DND-41 (cell line): ENCODE measurements at regions not wholly inside any gene's neighbourhood (a gene's known extent, or its start where the extent isn't known, plus 50 kb on each side); places are given as distances from the start of the nearest gene placed in this dataset.

ENCODE experiments used
- ATAC-seq: fragments of 200-7000 bp; cut with Tn5 transposase; 3 replicates; pipeline ENCODE4 v1.9.1; 2021; ENCODE audit warnings: low read depth; ENCODE audit not compliant: insufficient read depth
- DNase-seq: peaks from one replicate; pipeline ENCODE4 v3.0.0-alpha.2; 2020
- H2AFZ ChIP-seq: 2 replicates; pipeline ENCODE4 v1.6.0; 2012; ENCODE audit warnings: low read depth, low read length
- H3K27ac ChIP-seq: 2 replicates; pipeline ENCODE4 v1.5.1; 2012; ENCODE audit warnings: low read length, inconsistent platforms
- H3K27me3 ChIP-seq: fragments of 200-600 bp; sonication (generic); 2 replicates; pipeline ENCODE4 v1.6.0; 2012; ENCODE audit warnings: low read length, mild to moderate bottlenecking, inconsistent platforms; ENCODE audit not compliant: insufficient read depth, poor library complexity
- H3K36me3 ChIP-seq: 2 replicates; pipeline ENCODE4 v1.5.1; 2012; ENCODE audit warnings: low read length, inconsistent platforms; ENCODE audit not compliant: insufficient read depth
- H3K4me1 ChIP-seq: 2 replicates; pipeline ENCODE4 v1.5.1; 2012; ENCODE audit warnings: mild to moderate bottlenecking, low read length; ENCODE audit not compliant: insufficient read depth
- H3K4me2 ChIP-seq: 2 replicates; pipeline ENCODE4 v1.6.0; 2012; ENCODE audit warnings: mild to moderate bottlenecking, moderate library complexity, low read length, inconsistent platforms; ENCODE audit not compliant: insufficient read depth
- H3K4me3 ChIP-seq, 2 experiments: fragments of 200-600 bp in 1 of 2; shearing (Covaris generic) in 1 of 2; 2 replicates each; pipeline ENCODE4 v1.5.1; 2012 to 2016; ENCODE audit warnings: inconsistent platforms in 2 of 2, low read length in 2 of 2, mild to moderate bottlenecking in 2 of 2, low read depth in 1 of 2, moderate library complexity in 1 of 2
- H3K79me2 ChIP-seq: 2 replicates; pipeline ENCODE4 v1.6.0; 2012; ENCODE audit warnings: low read length, inconsistent platforms; ENCODE audit not compliant: insufficient read depth
- H3K9ac ChIP-seq: 2 replicates; pipeline ENCODE4 v1.6.0; 2012; ENCODE audit warnings: low read depth, mild to moderate bottlenecking, inconsistent platforms, low read length, moderate library complexity
- H3K9me3 ChIP-seq: 2 replicates; pipeline ENCODE4 v1.5.1; 2012; ENCODE audit warnings: low read length, moderate library complexity, mild to moderate bottlenecking, inconsistent platforms; ENCODE audit not compliant: insufficient read depth, severe bottlenecking
- H4K20me1 ChIP-seq: 2 replicates; pipeline ENCODE4 v1.6.0; 2012; ENCODE audit warnings: low read length; ENCODE audit not compliant: insufficient read depth
- CTCF ChIP-seq: IDR thresholded peaks from 2 replicates; pipeline ENCODE4 v1.5.1; 2012; ENCODE audit warnings: borderline replicate concordance, low read length, moderate library complexity, mild to moderate bottlenecking; ENCODE audit not compliant: poor library complexity, severe bottlenecking; ENCODE audit errors: extremely low read depth
- EZH2 ChIP-seq: IDR thresholded peaks from 3 replicates; pipeline ENCODE4 v1.6.1; 2012; ENCODE audit warnings: borderline replicate concordance, low read depth, mild to moderate bottlenecking, moderate library complexity, low read length, inconsistent platforms; ENCODE audit not compliant: severe bottlenecking

GRCh38 chr5:89728750-89729149 is 680.8 kb downstream of the CETN3 start:
- Histone ChIP-seq H3K79me2 (no peaks in the 10 kb centered on the region), H3K4me1 (no peaks in the 10 kb centered on the region), H3K36me3 (no peaks in the 10 kb centered on the region), H3K9me3 (no peaks in the 10 kb centered on the region), H4K20me1 (no peaks in the 10 kb centered on the region), H3K4me3 (no peak overlapping the region), H3K27me3 (no peaks in the 10 kb centered on the region), H3K9ac (no peak overlapping the region), H3K27ac (no peak overlapping the region), H2AFZ (no peak overlapping the region), H3K4me2 (no peak overlapping the region)
- DNase-seq (no peak), ATAC-seq (no peak)
- TF ChIP-seq EZH2 (no peak), CTCF (no peak)

- no peak overlapping the region for H3K9ac ChIP-seq
- no peak overlapping the region for H3K4me2 ChIP-seq
- no peaks in the 10 kb centered on the region for H3K9me3 ChIP-seq
- H3K79me2 ChIP-seq, result no peaks in the 10 kb centered on the region
- no peaks in the 10 kb centered on the region for H3K4me1 ChIP-seq
- TF ChIP-seq EZH2, result no peak
- TF ChIP-seq CTCF, result no peak
- no peak for ATAC-seq
- H3K27me3 ChIP-seq, result no peaks in the 10 kb centered on the region
- no peaks in the 10 kb centered on the region for H3K36me3 ChIP-seq
- H2AFZ ChIP-seq, result no peak overlapping the region
- no peak for DNase-seq
- H4K20me1 ChIP-seq, result no peaks in the 10 kb centered on the region
- no peak overlapping the region for H3K27ac ChIP-seq
- no peak overlapping the region for H3K4me3 ChIP-seq
Measured at GRCh38 chr5:89728134-89728533, 681.4 kb downstream of the CETN3 start.

- H2AFZ ChIP-seq, result no peak overlapping the region
- no peaks in the 10 kb centered on the region for H3K36me3 ChIP-seq
- no peaks in the 10 kb centered on the region for H3K79me2 ChIP-seq
- H3K27me3 ChIP-seq, result no peaks in the 10 kb centered on the region
- ATAC-seq (no peak), DNase-seq (no peak)
- no peaks in the 10 kb centered on the region for H3K9me3 ChIP-seq
- no peak overlapping the region for H3K4me3 ChIP-seq
- H3K4me2 ChIP-seq, result no peak overlapping the region
- H4K20me1 ChIP-seq, result no peaks in the 10 kb centered on the region
- H3K4me1 ChIP-seq, result no peaks in the 10 kb centered on the region
- no peak overlapping the region for H3K9ac ChIP-seq
- H3K27ac ChIP-seq, result no peak overlapping the region
- TF ChIP-seq CTCF, result no peak
- TF ChIP-seq EZH2, result no peak
Measured at GRCh38 chr5:89724379-89725095, 685.0 kb downstream of the CETN3 start.
